Esophagus muscularis mucosa (tissue), 4 donors: ENCODE measurements at regions not wholly inside any gene's neighbourhood (a gene's known extent, or its start where the extent isn't known, plus 50 kb on each side); places are given as distances from the start of the nearest gene placed in this dataset.

Source experiments
- EP300 ChIP-seq: sonication (generic); formaldehyde crosslinking; IDR thresholded peaks from one replicate; pipeline ENCODE4 v1.6.1; 2017; ENCODE audit warnings: antibody characterized with exemption
- POLR2A ChIP-seq: fragments of 450-650 bp; IDR thresholded peaks from one replicate; pipeline ENCODE4 v1.6.1; 2017; ENCODE audit warnings: antibody characterized with exemption, moderate library complexity, mild to moderate bottlenecking, low read depth
- POLR2AphosphoS5 ChIP-seq, 2 donors: sonication (generic); formaldehyde crosslinking; IDR thresholded peaks; one replicate each; pipeline ENCODE4 v1.6.1; 2017; ENCODE audit warnings: antibody characterized with exemption in 2 of 2
- TF ChIP-seq, protein P1 (sequence below), 3 experiments: fragments of 200-600 bp in 2 of 3; fragments of 450-650 bp in 1 of 3; sonication (generic) in 2 of 3; IDR thresholded peaks; one replicate each; pipeline ENCODE4 v1.5.1; 2017 to 2019; ENCODE audit warnings: antibody characterized with exemption in 3 of 3, mild to moderate bottlenecking in 2 of 3, moderate library complexity in 1 of 3

DNA sequence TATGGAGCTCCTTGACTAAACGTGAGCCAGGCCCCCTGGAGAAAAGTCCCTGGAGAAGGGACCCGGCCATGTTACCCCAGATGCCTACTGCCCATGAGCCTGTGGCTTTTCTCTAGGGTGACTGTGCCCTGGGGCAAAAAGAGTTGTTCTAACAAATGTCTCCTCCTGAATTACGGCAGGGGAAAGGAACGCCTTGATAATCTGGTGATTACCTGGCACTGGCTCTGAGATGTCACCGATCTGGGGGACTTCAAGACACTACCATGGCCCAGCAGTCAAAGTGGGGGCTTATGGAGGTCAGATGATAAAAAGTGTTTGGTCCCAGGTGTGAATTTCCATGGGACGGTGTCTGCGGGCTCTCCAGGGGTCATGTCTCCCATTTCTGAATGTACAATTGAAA, 140.7 kb downstream of the KLF13 start:
- TF ChIP-seq, protein P1, sequence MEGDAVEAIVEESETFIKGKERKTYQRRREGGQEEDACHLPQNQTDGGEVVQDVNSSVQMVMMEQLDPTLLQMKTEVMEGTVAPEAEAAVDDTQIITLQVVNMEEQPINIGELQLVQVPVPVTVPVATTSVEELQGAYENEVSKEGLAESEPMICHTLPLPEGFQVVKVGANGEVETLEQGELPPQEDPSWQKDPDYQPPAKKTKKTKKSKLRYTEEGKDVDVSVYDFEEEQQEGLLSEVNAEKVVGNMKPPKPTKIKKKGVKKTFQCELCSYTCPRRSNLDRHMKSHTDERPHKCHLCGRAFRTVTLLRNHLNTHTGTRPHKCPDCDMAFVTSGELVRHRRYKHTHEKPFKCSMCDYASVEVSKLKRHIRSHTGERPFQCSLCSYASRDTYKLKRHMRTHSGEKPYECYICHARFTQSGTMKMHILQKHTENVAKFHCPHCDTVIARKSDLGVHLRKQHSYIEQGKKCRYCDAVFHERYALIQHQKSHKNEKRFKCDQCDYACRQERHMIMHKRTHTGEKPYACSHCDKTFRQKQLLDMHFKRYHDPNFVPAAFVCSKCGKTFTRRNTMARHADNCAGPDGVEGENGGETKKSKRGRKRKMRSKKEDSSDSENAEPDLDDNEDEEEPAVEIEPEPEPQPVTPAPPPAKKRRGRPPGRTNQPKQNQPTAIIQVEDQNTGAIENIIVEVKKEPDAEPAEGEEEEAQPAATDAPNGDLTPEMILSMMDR (IDR thresholded peaks at IDR 0.05) = no peak
- TF ChIP-seq POLR2A = no peak
- TF ChIP-seq POLR2AphosphoS5 (IDR thresholded peaks at IDR 0.05) = no peak
- TF ChIP-seq EP300 = no peak
